HCT116 (cell line): ENCODE measurements at regions not wholly inside any gene's neighbourhood (a gene's known extent, or its start where the extent isn't known, plus 50 kb on each side); places are given as distances from the start of the nearest gene placed in this dataset.

Experiments
- ATAC-seq: fragments of 200-7000 bp; cut with Tn5 transposase; 2 replicates; pipeline ENCODE4 v1.9.1; 2020; ENCODE audit warnings: mild to moderate bottlenecking, moderate library complexity
- BruUV-seq: library from RNA; stranded (reverse); fragments of 400-500 nt; replicated peaks from 2 replicates; lab custom pipeline; 2021; lab: Mats Ljungman, UMichigan
- CTCF ChIA-PET: fragments of 300-600 bp; sonication (Branson Sonifier 250); formaldehyde crosslinking; loops from one replicate; lab custom pipeline; 2021; ENCODE audit warnings: antibody characterized with exemption; lab: Charles Lee
- POLR2A ChIA-PET: fragments of 300-600, 350-600 bp; sonication (Branson Sonifier 250); formaldehyde crosslinking; loops from one replicate; lab custom pipeline; 2021; ENCODE audit warnings: antibody characterized with exemption; lab: Charles Lee
- RAD21 ChIA-PET, 2 experiments: fragments of 300-600 bp; sonication (Branson Sonifier 250); formaldehyde crosslinking; loops; one replicate each; lab custom pipeline; 2023; ENCODE audit warnings: low total read pairs in 2 of 2; ENCODE audit not compliant: uncharacterized antibody in 2 of 2, unreplicated experiment in 2 of 2, low non-redundant PET in 1 of 2; lab: Charles Lee
- DNase-seq: peaks from one replicate; pipeline ENCODE4 v3.0.0-alpha.2; 2010; ENCODE audit warnings: low read depth, low spot score
- H2AFZ ChIP-seq: fragments of 200-600 bp; shearing (Covaris generic), sonication (generic); 2 replicates; pipeline ENCODE4 v1.6.1; 2017; ENCODE audit warnings: low read depth, mixed run types, mixed read lengths, antibody characterized with exemption, low read length; ENCODE audit not compliant: poor library complexity, severe bottlenecking
- H3K27ac ChIP-seq: 2 replicates; pipeline ENCODE4 v1.5.1; 2012; ENCODE audit warnings: low read depth, low read length
- H3K27me3 ChIP-seq: fragments of 200-600 bp; sonication (generic); 2 replicates; pipeline ENCODE4 v1.6.1; 2016; ENCODE audit warnings: mixed run types, low read length, mixed read lengths; ENCODE audit not compliant: insufficient read depth
- H3K36me3 ChIP-seq, 2 experiments: fragments of 200-500 bp in 1 of 2; fragments of 200-600 bp in 1 of 2; sonication (Bioruptor generic) in 1 of 2; sonication (generic) in 1 of 2; 2 replicates each; pipeline versions ENCODE4 v1.5.1 to v1.6.1; 2014 to 2016; ENCODE audit warnings: low read length in 2 of 2, inconsistent platforms in 1 of 2, mixed read lengths in 1 of 2, mixed run types in 1 of 2; ENCODE audit not compliant: insufficient read depth in 2 of 2, control insufficient read depth in 1 of 2
- H3K4me1 ChIP-seq, 2 experiments: fragments of 200-600 bp in 1 of 2; sonication (generic) in 1 of 2; 2 replicates each; pipeline versions ENCODE4 v1.5.1 to v1.6.1; 2012 to 2017; ENCODE audit warnings: low read length in 2 of 2, inconsistent platforms in 1 of 2, mild to moderate bottlenecking in 1 of 2, mixed read lengths in 1 of 2, mixed run types in 1 of 2, moderate library complexity in 1 of 2; ENCODE audit not compliant: insufficient read depth in 2 of 2, control insufficient read depth in 1 of 2
- H3K4me2 ChIP-seq: fragments of 200-600 bp; sonication (generic); 2 replicates; pipeline ENCODE4 v1.6.1; 2017; ENCODE audit warnings: mixed run types, low read length, mixed read lengths
- H3K4me3 ChIP-seq, 2 experiments: fragments of 200-600 bp in 1 of 2; sonication (generic) in 1 of 2; replicated peaks in 1 of 2; 2 replicates each; pipeline ENCODE4 v1.5.1; 2011 to 2016; ENCODE audit warnings: low read length in 2 of 2, control low read depth in 1 of 2, low read depth in 1 of 2, mild to moderate bottlenecking in 1 of 2, mixed read lengths in 1 of 2, mixed run types in 1 of 2
- H3K79me2 ChIP-seq: fragments of 200-600 bp; sonication (generic); 2 replicates; pipeline ENCODE4 v1.6.1; 2017; ENCODE audit warnings: mild to moderate bottlenecking, mixed run types, low read length, moderate library complexity, mixed read lengths; ENCODE audit not compliant: insufficient read depth
- H3K9ac ChIP-seq: fragments of 200-600 bp; sonication (generic); 2 replicates; pipeline ENCODE4 v1.6.1; 2016; ENCODE audit warnings: low read length, mixed read lengths
- H3K9me2 ChIP-seq: fragments of 200-600 bp; sonication (generic), shearing (Covaris generic); 2 replicates; pipeline ENCODE4 v1.6.1; 2017; ENCODE audit warnings: mixed run types, mild to moderate bottlenecking, moderate library complexity; ENCODE audit not compliant: insufficient read depth
- H3K9me3 ChIP-seq, 2 experiments: fragments of 200-500 bp in 1 of 2; fragments of 200-600 bp in 1 of 2; sonication (Bioruptor generic) in 1 of 2; sonication (generic) in 1 of 2; 2 replicates each; pipeline ENCODE4 v1.6.1; 2014 to 2017; ENCODE audit warnings: low read length in 2 of 2, mixed read lengths in 2 of 2, inconsistent platforms in 1 of 2, low read depth in 1 of 2, mild to moderate bottlenecking in 1 of 2, mixed run types in 1 of 2, moderate library complexity in 1 of 2; ENCODE audit not compliant: control insufficient read depth in 1 of 2, insufficient read depth in 1 of 2
- H4K20me1 ChIP-seq: fragments of 200-600 bp; sonication (generic), shearing (Covaris generic); 2 replicates; pipeline ENCODE4 v1.6.1; 2017; ENCODE audit warnings: mixed run types, mild to moderate bottlenecking, moderate library complexity; ENCODE audit not compliant: insufficient read depth
- EZH2 ChIP-seq: fragments of 200-600 bp; sonication (generic); IDR thresholded peaks from 2 replicates; pipeline ENCODE4 v1.6.1; 2017; ENCODE audit warnings: antibody characterized with exemption, mixed run types
- FOSL1 ChIP-seq: IDR thresholded peaks from 2 replicates; pipeline ENCODE4 v1.6.1; 2012; ENCODE audit warnings: low read depth
- JUND ChIP-seq: IDR thresholded peaks from 2 replicates; pipeline ENCODE4 v1.6.1; 2012
- POLR2AphosphoS5 ChIP-seq: IDR thresholded peaks from 2 replicates; pipeline ENCODE4 v1.6.1; 2011; ENCODE audit warnings: mild to moderate bottlenecking, low read depth, low read length, moderate library complexity
- RAD21 ChIP-seq: IDR thresholded peaks from 2 replicates; pipeline ENCODE4 v1.6.1; 2012; ENCODE audit warnings: low read depth, mild to moderate bottlenecking
- SP1 ChIP-seq: IDR thresholded peaks from 2 replicates; pipeline ENCODE4 v1.6.1; 2012; ENCODE audit warnings: low read depth
- SRF ChIP-seq: IDR thresholded peaks from 2 replicates; pipeline ENCODE4 v1.6.1; 2012; ENCODE audit warnings: low read depth
- TCF7L2 ChIP-seq: IDR thresholded peaks from 2 replicates; pipeline ENCODE4 v1.7.0; 2011; ENCODE audit warnings: borderline replicate concordance, inconsistent platforms; ENCODE audit not compliant: insufficient read depth, insufficient read length; ENCODE audit errors: extremely low read depth
- YY1 ChIP-seq: IDR thresholded peaks from 2 replicates; pipeline ENCODE4 v1.6.1; 2011; ENCODE audit warnings: low read length, low read depth, moderate library complexity, mild to moderate bottlenecking; ENCODE audit not compliant: insufficient replicate concordance; ENCODE audit errors: extremely low read depth
- ZBTB33 ChIP-seq: IDR thresholded peaks from 2 replicates; pipeline ENCODE4 v1.6.1; 2011; ENCODE audit warnings: mild to moderate bottlenecking, low read length, moderate library complexity; ENCODE audit not compliant: insufficient replicate concordance; ENCODE audit errors: extremely low read depth
- ZFX ChIP-seq: fragments of 450-650 bp; IDR thresholded peaks from 2 replicates; pipeline ENCODE4 v1.6.1; 2017
- intact Hi-C: fragments of 100-400 bp; cut with micrococcal nuclease; formaldehyde crosslinking; loops from 2 replicates; pipeline ENCODE4 v1.10.0; 2022
- TF ChIP-seq, protein P1 (sequence below): IDR thresholded peaks from 2 replicates; pipeline ENCODE4 v1.6.1; 2012

DNA sequence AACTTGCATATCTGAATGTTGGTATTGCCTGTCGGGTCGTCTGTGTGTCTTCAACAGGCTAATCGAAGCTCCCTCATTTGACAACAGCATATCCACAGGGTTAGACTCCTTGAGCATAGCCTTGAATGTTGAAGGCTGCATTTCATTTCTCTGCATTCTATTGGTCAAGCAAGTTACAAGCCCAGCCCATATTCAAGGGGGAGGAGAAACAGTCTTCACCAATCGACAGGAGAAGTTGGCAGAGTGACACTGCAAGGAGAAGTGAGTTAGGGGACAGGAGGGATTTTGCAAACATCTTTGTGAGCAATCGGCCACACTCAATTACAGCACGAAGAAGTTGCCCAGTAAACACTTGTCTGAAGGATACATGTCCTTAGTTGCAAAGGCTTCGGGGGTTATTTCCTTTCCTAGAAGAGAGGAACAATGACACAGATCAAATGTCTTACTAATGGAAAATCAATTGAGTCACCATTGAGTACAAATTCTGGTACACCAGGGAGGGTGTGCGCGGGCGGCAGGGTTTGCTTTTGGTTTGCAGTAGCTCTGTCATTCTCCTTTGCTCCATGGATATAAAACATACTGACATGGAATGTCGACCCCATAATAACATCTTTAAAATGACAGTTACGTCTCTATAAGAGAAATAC is 60.6 kb upstream of the NT5E start:
- no peaks in the 10 kb centered on the region for H3K9me2 ChIP-seq
- H3K9ac ChIP-seq: no peak overlapping the region
- no peak overlapping the region for H2AFZ ChIP-seq
- ChIA-PET CTCF (no interaction called here), POLR2A (no interaction called here), RAD21 (no interaction called here)
- H4K20me1 ChIP-seq: no peaks in the 10 kb centered on the region
- no peaks in the 10 kb centered on the region for H3K36me3 ChIP-seq
- TF ChIP-seq POLR2AphosphoS5 (no peak), JUND (no peak), FOSL1 (no peak), SP1 (no peak), EZH2 (no peak), TCF7L2 (no peak), ZBTB33 (no peak), RAD21 (no peak), SRF (no peak), YY1 (no peak), ZFX (no peak)
- TF ChIP-seq, protein P1, sequence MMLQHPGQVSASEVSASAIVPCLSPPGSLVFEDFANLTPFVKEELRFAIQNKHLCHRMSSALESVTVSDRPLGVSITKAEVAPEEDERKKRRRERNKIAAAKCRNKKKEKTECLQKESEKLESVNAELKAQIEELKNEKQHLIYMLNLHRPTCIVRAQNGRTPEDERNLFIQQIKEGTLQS: no peak
- H3K4me2 ChIP-seq: no peak overlapping the region
- intact Hi-C loops: no loop called here
- no peak overlapping the region for H3K27ac ChIP-seq
- no peaks in the 10 kb centered on the region for H3K79me2 ChIP-seq
- H3K27me3 ChIP-seq: no peaks in the 10 kb centered on the region
- no peak overlapping the region for H3K4me3 ChIP-seq
- ATAC-seq: no peak
- BruUV-seq: no TSS peak
- H3K9me3 ChIP-seq: no peaks in the 10 kb centered on the region
- H3K4me1 ChIP-seq: peaks cover 0 to 21% of the 10 kb centered on the region in 2 experiments; a peak in 1 of 4 replicates
- no peak for DNase-seq
